ENCODE measurements at regions not wholly inside any gene's neighbourhood (a gene's known extent, or its start where the extent isn't known, plus 50 kb on each side); places are given as distances from the start of the nearest gene placed in this dataset.

GRCh38 chr5:97553604-97554452 is 370.8 kb upstream of the RIOK2 start:
- TF ChIP-seq CTCF (IDR thresholded peaks at IDR 0.05; ENCODE audit: insufficient read depth, low read length) (no peak), POLR2AphosphoS5 (IDR thresholded peaks at IDR 0.05; ENCODE audit: low read depth) (no peak), SPI1 (IDR thresholded peaks at IDR 0.05; ENCODE audit: borderline replicate concordance, low read depth) (no peak)
